ENCODE measurements at regions not wholly inside any gene's neighbourhood (a gene's known extent, or its start where the extent isn't known, plus 50 kb on each side); places are given as distances from the start of the nearest gene placed in this dataset.

DNA sequence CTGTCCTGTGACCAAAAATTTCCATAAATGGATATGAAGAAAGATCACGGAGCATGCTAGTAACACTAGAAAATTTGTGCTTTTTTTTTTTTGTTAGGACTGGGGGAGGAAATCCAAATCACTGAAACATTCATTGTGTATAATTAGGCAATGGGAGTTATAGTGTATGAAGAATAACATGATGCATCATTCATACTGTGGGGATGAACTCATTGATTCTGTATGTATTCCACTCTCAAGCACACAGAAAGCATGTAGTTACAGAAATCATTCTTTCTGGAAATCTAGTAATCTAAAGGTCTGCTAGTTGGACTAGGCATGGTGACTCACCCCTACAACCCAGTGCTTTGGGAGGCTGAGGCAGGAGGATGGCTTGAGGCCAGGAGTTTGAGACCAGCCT, 749.7 kb downstream of the DIAPH3 start:
- H3K27ac ChIP-seq (ENCODE audit: low read length): no peak overlapping the region
- H2AFZ ChIP-seq (ENCODE audit: low read depth, low read length): no peak overlapping the region
- H3K4me3 ChIP-seq (ENCODE audit: low read length): no peak overlapping the region
- no peaks in the 10 kb centered on the region for H3K9me3 ChIP-seq (ENCODE audit: low read length)
- no peaks in the 10 kb centered on the region for H3K79me2 ChIP-seq (replicated peaks; ENCODE audit: insufficient read depth, low read length)
- H3K4me2 ChIP-seq (ENCODE audit: low read length): no peak overlapping the region
- no peak for TF ChIP-seq TAF1 (IDR thresholded peaks at IDR 0.05; ENCODE audit: low read depth)
- no peak for TF ChIP-seq EP300 (conservative IDR thresholded peaks at IDR 0.05; ENCODE audit: poor library complexity, severe bottlenecking)
- TF ChIP-seq MXI1 (conservative IDR thresholded peaks at IDR 0.05; ENCODE audit: poor library complexity, severe bottlenecking): no peak
- TF ChIP-seq, protein P1, sequence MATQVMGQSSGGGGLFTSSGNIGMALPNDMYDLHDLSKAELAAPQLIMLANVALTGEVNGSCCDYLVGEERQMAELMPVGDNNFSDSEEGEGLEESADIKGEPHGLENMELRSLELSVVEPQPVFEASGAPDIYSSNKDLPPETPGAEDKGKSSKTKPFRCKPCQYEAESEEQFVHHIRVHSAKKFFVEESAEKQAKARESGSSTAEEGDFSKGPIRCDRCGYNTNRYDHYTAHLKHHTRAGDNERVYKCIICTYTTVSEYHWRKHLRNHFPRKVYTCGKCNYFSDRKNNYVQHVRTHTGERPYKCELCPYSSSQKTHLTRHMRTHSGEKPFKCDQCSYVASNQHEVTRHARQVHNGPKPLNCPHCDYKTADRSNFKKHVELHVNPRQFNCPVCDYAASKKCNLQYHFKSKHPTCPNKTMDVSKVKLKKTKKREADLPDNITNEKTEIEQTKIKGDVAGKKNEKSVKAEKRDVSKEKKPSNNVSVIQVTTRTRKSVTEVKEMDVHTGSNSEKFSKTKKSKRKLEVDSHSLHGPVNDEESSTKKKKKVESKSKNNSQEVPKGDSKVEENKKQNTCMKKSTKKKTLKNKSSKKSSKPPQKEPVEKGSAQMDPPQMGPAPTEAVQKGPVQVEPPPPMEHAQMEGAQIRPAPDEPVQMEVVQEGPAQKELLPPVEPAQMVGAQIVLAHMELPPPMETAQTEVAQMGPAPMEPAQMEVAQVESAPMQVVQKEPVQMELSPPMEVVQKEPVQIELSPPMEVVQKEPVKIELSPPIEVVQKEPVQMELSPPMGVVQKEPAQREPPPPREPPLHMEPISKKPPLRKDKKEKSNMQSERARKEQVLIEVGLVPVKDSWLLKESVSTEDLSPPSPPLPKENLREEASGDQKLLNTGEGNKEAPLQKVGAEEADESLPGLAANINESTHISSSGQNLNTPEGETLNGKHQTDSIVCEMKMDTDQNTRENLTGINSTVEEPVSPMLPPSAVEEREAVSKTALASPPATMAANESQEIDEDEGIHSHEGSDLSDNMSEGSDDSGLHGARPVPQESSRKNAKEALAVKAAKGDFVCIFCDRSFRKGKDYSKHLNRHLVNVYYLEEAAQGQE (IDR thresholded peaks at IDR 0.05; ENCODE audit: borderline replicate concordance): no peak
- TF ChIP-seq, protein P2, sequence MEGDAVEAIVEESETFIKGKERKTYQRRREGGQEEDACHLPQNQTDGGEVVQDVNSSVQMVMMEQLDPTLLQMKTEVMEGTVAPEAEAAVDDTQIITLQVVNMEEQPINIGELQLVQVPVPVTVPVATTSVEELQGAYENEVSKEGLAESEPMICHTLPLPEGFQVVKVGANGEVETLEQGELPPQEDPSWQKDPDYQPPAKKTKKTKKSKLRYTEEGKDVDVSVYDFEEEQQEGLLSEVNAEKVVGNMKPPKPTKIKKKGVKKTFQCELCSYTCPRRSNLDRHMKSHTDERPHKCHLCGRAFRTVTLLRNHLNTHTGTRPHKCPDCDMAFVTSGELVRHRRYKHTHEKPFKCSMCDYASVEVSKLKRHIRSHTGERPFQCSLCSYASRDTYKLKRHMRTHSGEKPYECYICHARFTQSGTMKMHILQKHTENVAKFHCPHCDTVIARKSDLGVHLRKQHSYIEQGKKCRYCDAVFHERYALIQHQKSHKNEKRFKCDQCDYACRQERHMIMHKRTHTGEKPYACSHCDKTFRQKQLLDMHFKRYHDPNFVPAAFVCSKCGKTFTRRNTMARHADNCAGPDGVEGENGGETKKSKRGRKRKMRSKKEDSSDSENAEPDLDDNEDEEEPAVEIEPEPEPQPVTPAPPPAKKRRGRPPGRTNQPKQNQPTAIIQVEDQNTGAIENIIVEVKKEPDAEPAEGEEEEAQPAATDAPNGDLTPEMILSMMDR (IDR thresholded peaks at IDR 0.05; ENCODE audit: poor library complexity, severe bottlenecking): no peak
- TF ChIP-seq SMC3 (conservative IDR thresholded peaks at IDR 0.05; ENCODE audit: poor library complexity): no peak
- no peak for TF ChIP-seq POLR2AphosphoS5 (IDR thresholded peaks at IDR 0.05)
- TF ChIP-seq RAD21 (conservative IDR thresholded peaks at IDR 0.05): no peak
- TF ChIP-seq EZH2 (IDR thresholded peaks at IDR 0.05; ENCODE audit: borderline replicate concordance, insufficient read depth, low read length, poor library complexity, severe bottlenecking): no peak
- no peaks in the 10 kb centered on the region for H3K9me2 ChIP-seq (ENCODE audit: insufficient read depth, low read length)
- H3K9ac ChIP-seq (ENCODE audit: low read length): no peak overlapping the region
- no peaks in the 10 kb centered on the region for H3F3A ChIP-seq (ENCODE audit: insufficient read depth, low read length, poor library complexity, severe bottlenecking)
- H3K27me3 ChIP-seq (ENCODE audit: insufficient read depth, low read depth, low read length): no peaks in the 10 kb centered on the region
- H4K20me1 ChIP-seq (ENCODE audit: insufficient read depth): no peaks in the 10 kb centered on the region
- H3K36me3 ChIP-seq (ENCODE audit: insufficient read depth, low read length): no peaks in the 10 kb centered on the region

DNA sequence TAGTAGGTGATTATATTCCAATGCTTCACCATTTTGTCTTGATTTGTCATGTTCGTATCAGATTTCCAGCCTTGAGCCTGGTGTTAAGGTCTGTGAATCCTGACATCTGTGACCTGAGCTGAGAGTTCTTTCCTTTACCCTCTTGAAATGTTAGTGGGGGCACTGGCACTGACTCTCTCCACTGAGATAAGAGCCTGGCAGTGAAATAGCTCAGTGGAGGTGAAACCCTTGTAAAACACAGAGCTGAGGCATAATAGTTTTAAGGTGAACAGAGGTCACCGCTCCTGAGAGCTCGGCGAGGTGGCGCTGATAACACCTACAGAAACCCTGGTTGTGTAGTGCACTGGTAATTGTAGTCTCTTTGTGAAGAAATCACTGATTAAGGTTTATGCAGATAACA, 748.2 kb downstream of the DIAPH3 start:
- Histone ChIP-seq H2AFZ (ENCODE audit: low read depth, low read length) (no peak overlapping the region), H3K9ac (ENCODE audit: low read length) (no peak overlapping the region), H3K9me2 (ENCODE audit: insufficient read depth, low read length) (no peaks in the 10 kb centered on the region), H3K27me3 (ENCODE audit: insufficient read depth, low read depth, low read length) (no peaks in the 10 kb centered on the region), H4K20me1 (ENCODE audit: insufficient read depth) (no peaks in the 10 kb centered on the region), H3K4me2 (ENCODE audit: low read length) (no peak overlapping the region), H3K79me2 (replicated peaks; ENCODE audit: insufficient read depth, low read length) (no peaks in the 10 kb centered on the region), H3K9me3 (ENCODE audit: low read length) (no peaks in the 10 kb centered on the region), H3K4me3 (ENCODE audit: low read length) (no peak overlapping the region), H3F3A (ENCODE audit: insufficient read depth, low read length, poor library complexity, severe bottlenecking) (no peaks in the 10 kb centered on the region), H3K27ac (ENCODE audit: low read length) (no peak overlapping the region), H3K36me3 (ENCODE audit: insufficient read depth, low read length) (no peaks in the 10 kb centered on the region)
- TF ChIP-seq, protein P1 (IDR thresholded peaks at IDR 0.05; ENCODE audit: borderline replicate concordance): no peak
- TF ChIP-seq EZH2 (IDR thresholded peaks at IDR 0.05; ENCODE audit: borderline replicate concordance, insufficient read depth, low read length, poor library complexity, severe bottlenecking) (no peak), MXI1 (conservative IDR thresholded peaks at IDR 0.05; ENCODE audit: poor library complexity, severe bottlenecking) (no peak), POLR2AphosphoS5 (IDR thresholded peaks at IDR 0.05) (no peak), SMC3 (conservative IDR thresholded peaks at IDR 0.05; ENCODE audit: poor library complexity) (no peak), RAD21 (conservative IDR thresholded peaks at IDR 0.05) (no peak), TAF1 (IDR thresholded peaks at IDR 0.05; ENCODE audit: low read depth) (no peak), EP300 (conservative IDR thresholded peaks at IDR 0.05; ENCODE audit: poor library complexity, severe bottlenecking) (no peak)
- TF ChIP-seq, protein P2 (IDR thresholded peaks at IDR 0.05; ENCODE audit: poor library complexity, severe bottlenecking): no peak
